H1 (cell line): ENCODE measurements at regions not wholly inside any gene's neighbourhood (a gene's known extent, or its start where the extent isn't known, plus 50 kb on each side); places are given as distances from the start of the nearest gene placed in this dataset.

Experiments
- CTCF ChIA-PET: fragments of 300-600 bp; sonication (Branson Sonifier 250); formaldehyde crosslinking; loops from one replicate; lab custom pipeline; 2021; ENCODE audit not compliant: partially characterized antibody; lab: Charles Lee
- POLR2A ChIA-PET: fragments of 300-600 bp; sonication (Branson Sonifier 250); formaldehyde crosslinking; loops from one replicate; lab custom pipeline; 2021; ENCODE audit warnings: inconsistent platforms; ENCODE audit not compliant: partially characterized antibody; lab: Charles Lee
- DNase-seq, 2 experiments: peaks; one replicate each; pipeline versions ENCODE4 v3.0.0 to v3.0.0-alpha.2; 2010 to 2022; ENCODE audit warnings: low spot score in 2 of 2, low read depth in 1 of 2, mixed read lengths in 1 of 2
- FAIRE-seq: peaks from 2 replicates; lab custom pipeline; 2011; peaks lifted over from hg19 to GRCh38; lab: Jason Lieb, UNC
- H2AFZ ChIP-seq: 2 replicates; pipeline ENCODE4 v1.8.1; 2012; ENCODE audit warnings: low read length, inconsistent platforms
- H2AK5ac ChIP-seq: 2 replicates; pipeline ENCODE4 v1.6.1; 2013; ENCODE audit warnings: low read depth, low read length
- H2BK120ac ChIP-seq: replicated peaks from 2 replicates; pipeline ENCODE3; 2013; ENCODE audit warnings: low read depth, low read length, inconsistent platforms
- H2BK12ac ChIP-seq: 2 replicates; pipeline ENCODE4 v1.6.1; 2013; ENCODE audit warnings: low read depth, low read length
- H2BK15ac ChIP-seq: 2 replicates; pipeline ENCODE4 v1.6.1; 2013; ENCODE audit warnings: low read length
- H2BK20ac ChIP-seq: 2 replicates; pipeline ENCODE4 v1.6.1; 2013; ENCODE audit warnings: low read length
- H2BK5ac ChIP-seq: 2 replicates; pipeline ENCODE4 v1.6.1; 2013; ENCODE audit warnings: low read depth, low read length
- H3K14ac ChIP-seq: 2 replicates; pipeline ENCODE4 v1.6.1; 2013; ENCODE audit warnings: inconsistent platforms; ENCODE audit not compliant: insufficient read length
- H3K18ac ChIP-seq: 2 replicates; pipeline ENCODE4 v1.6.1; 2013; ENCODE audit warnings: low read length; ENCODE audit errors: extremely low read depth
- H3K23ac ChIP-seq: 2 replicates; pipeline ENCODE4 v1.6.1; 2013; ENCODE audit warnings: inconsistent platforms; ENCODE audit not compliant: insufficient read length
- H3K23me2 ChIP-seq: 2 replicates; pipeline ENCODE4 v1.6.1; 2013; ENCODE audit warnings: low read depth, low read length
- H3K27ac ChIP-seq: 2 replicates; pipeline ENCODE4 v1.6.1; 2011; ENCODE audit warnings: low read depth, low read length, inconsistent platforms
- H3K27me3 ChIP-seq, 4 experiments: replicated peaks in 1 of 4; 1 replicate in 1 of 4; 2 replicates in 3 of 4; pipeline versions ENCODE4 v1.6.1 to v1.8.1; 2011 to 2013; ENCODE audit warnings: low read length in 3 of 4, mild to moderate bottlenecking in 3 of 4, inconsistent platforms in 2 of 4, mixed read lengths in 2 of 4, moderate library complexity in 1 of 4; ENCODE audit not compliant: control insufficient read depth in 3 of 4, insufficient read depth in 3 of 4; ENCODE audit errors: extremely low read depth in 1 of 4
- H3K36me3 ChIP-seq, 4 experiments: 2 replicates each; pipeline versions ENCODE4 v1.6.1 to v1.8.1; 2011 to 2013; ENCODE audit warnings: mild to moderate bottlenecking in 4 of 4, low read length in 3 of 4, moderate library complexity in 2 of 4, control low read depth in 1 of 4, inconsistent platforms in 1 of 4; ENCODE audit not compliant: insufficient read depth in 4 of 4, control insufficient read depth in 2 of 4
- H3K4ac ChIP-seq: replicated peaks from 2 replicates; pipeline ENCODE3; 2013; ENCODE audit warnings: low read length, low read depth, mixed read lengths, inconsistent platforms; ENCODE audit not compliant: insufficient read length
- H3K4me1 ChIP-seq, 4 experiments: replicated peaks in 1 of 4; 1 replicate in 1 of 4; 2 replicates in 3 of 4; pipeline versions ENCODE4 v1.6.1 to v1.8.1; 2011 to 2013; ENCODE audit warnings: low read length in 3 of 4, inconsistent platforms in 2 of 4, mixed read lengths in 1 of 4; ENCODE audit not compliant: insufficient read depth in 4 of 4, control insufficient read depth in 3 of 4
- H3K4me2 ChIP-seq, 2 experiments: 2 replicates each; pipeline versions ENCODE4 v1.6.1 to v1.8.1; 2011 to 2013; ENCODE audit warnings: low read depth in 2 of 2, low read length in 2 of 2, control low read depth in 1 of 2, inconsistent platforms in 1 of 2, mild to moderate bottlenecking in 1 of 2; ENCODE audit not compliant: insufficient read depth in 1 of 2
- H3K4me3 ChIP-seq, 4 experiments: fragments of 200-600, 300-600 bp in 1 of 4; sonication (generic), shearing (Covaris generic), sonication (Bioruptor Twin) in 1 of 4; 2 replicates each; pipeline versions ENCODE4 v1.5.1 to v1.8.1; 2011 to 2016; ENCODE audit warnings: low read length in 4 of 4, low read depth in 3 of 4, control low read depth in 2 of 4, inconsistent platforms in 2 of 4, mild to moderate bottlenecking in 2 of 4, mixed read lengths in 1 of 4, moderate library complexity in 1 of 4; ENCODE audit not compliant: insufficient read depth in 2 of 4; ENCODE audit errors: extremely low read depth in 1 of 4
- H3K56ac ChIP-seq: replicated peaks from 2 replicates; pipeline ENCODE3; 2013; ENCODE audit warnings: low read depth, mild to moderate bottlenecking, mixed read lengths, low read length, inconsistent platforms; ENCODE audit not compliant: insufficient read length
- H3K79me1 ChIP-seq: 2 replicates; pipeline ENCODE4 v1.6.1; 2013; ENCODE audit warnings: low read depth, low read length, control low read depth
- H3K79me2 ChIP-seq, 2 experiments: 2 replicates each; pipeline versions ENCODE4 v1.6.1 to v1.8.1; 2012 to 2013; ENCODE audit warnings: low read length in 2 of 2, mild to moderate bottlenecking in 2 of 2, inconsistent platforms in 1 of 2; ENCODE audit not compliant: insufficient read depth in 2 of 2, control insufficient read depth in 1 of 2
- H3K9ac ChIP-seq, 4 experiments: replicated peaks in 1 of 4; 1 replicate in 1 of 4; 2 replicates in 3 of 4; pipeline versions ENCODE4 v1.6.1 to v1.8.1; 2011 to 2013; ENCODE audit warnings: low read depth in 3 of 4, low read length in 3 of 4, control low read depth in 2 of 4, mild to moderate bottlenecking in 2 of 4, moderate library complexity in 2 of 4, inconsistent platforms in 1 of 4; ENCODE audit errors: extremely low read depth in 1 of 4
- H3K9me3 ChIP-seq, 2 experiments: 2 replicates each; pipeline versions ENCODE4 v1.6.1 to v1.8.1; 2012 to 2013; ENCODE audit warnings: mild to moderate bottlenecking in 2 of 2, moderate library complexity in 2 of 2, control low read depth in 1 of 2, inconsistent platforms in 1 of 2, low read depth in 1 of 2, low read length in 1 of 2, mixed read lengths in 1 of 2; ENCODE audit not compliant: insufficient read depth in 2 of 2
- H4K20me1 ChIP-seq, 2 experiments: replicated peaks in 1 of 2; 2 replicates each; pipeline versions ENCODE3 to v1.8.1; 2011 to 2013; ENCODE audit warnings: inconsistent platforms in 2 of 2, low read length in 2 of 2, mild to moderate bottlenecking in 1 of 2; ENCODE audit not compliant: insufficient read depth in 2 of 2, control insufficient read depth in 1 of 2
- H4K5ac ChIP-seq: 2 replicates; pipeline ENCODE4 v1.6.1; 2013; ENCODE audit warnings: low read length, low read depth, mixed read lengths, inconsistent platforms; ENCODE audit not compliant: insufficient read length
- H4K8ac ChIP-seq: 2 replicates; pipeline ENCODE4 v1.8.0; 2013; ENCODE audit warnings: mild to moderate bottlenecking, moderate library complexity, low read length, inconsistent platforms; ENCODE audit not compliant: insufficient read depth; ENCODE audit errors: extremely low read depth
- H4K91ac ChIP-seq: replicated peaks from 2 replicates; pipeline ENCODE3; 2013; ENCODE audit warnings: low read length, mixed read lengths, inconsistent platforms; ENCODE audit not compliant: insufficient read length
- BACH1 ChIP-seq: IDR thresholded peaks from 2 replicates; pipeline ENCODE4 v1.6.1; 2012; ENCODE audit warnings: low read length, improper control_type of control experiment
- CBX8 ChIP-seq: fragments of 300-800, 300-1000 bp; sonication (generic); IDR thresholded peaks from 2 replicates; pipeline ENCODE4 v1.7.1; 2016; ENCODE audit warnings: low read depth, low read length, borderline replicate concordance
- JUN ChIP-seq: IDR thresholded peaks from 2 replicates; pipeline ENCODE4 v1.6.1; 2011; ENCODE audit warnings: low read depth, mild to moderate bottlenecking, improper control_type of control experiment, low read length
- PHF8 ChIP-seq: fragments of 200-600 bp; sonication (generic); conservative IDR thresholded peaks from 2 replicates; pipeline ENCODE4 v1.7.1; 2012; ENCODE audit warnings: low read depth, mild to moderate bottlenecking, inconsistent platforms, low read length, moderate library complexity
- POLR2A ChIP-seq, 2 experiments: IDR thresholded peaks; 1 replicate in 1 of 2; 2 replicates in 1 of 2; pipeline ENCODE4 v1.6.1; 2011; ENCODE audit warnings: low read depth in 2 of 2, low read length in 2 of 2, mild to moderate bottlenecking in 2 of 2; ENCODE audit errors: control extremely low read depth in 1 of 2
- SAP30 ChIP-seq: fragments of 300-600 bp; sonication (generic); IDR thresholded peaks from 2 replicates; pipeline ENCODE4 v1.7.1; 2012; ENCODE audit warnings: low read length, moderate library complexity, mild to moderate bottlenecking, inconsistent platforms; ENCODE audit not compliant: insufficient read depth, insufficient replicate concordance
- SIN3A ChIP-seq, 2 experiments: IDR thresholded peaks in 1 of 2; conservative IDR thresholded peaks in 1 of 2; 2 replicates each; pipeline ENCODE4 v1.6.1; 2011 to 2012; ENCODE audit warnings: low read length in 2 of 2, improper control_type of control experiment in 1 of 2, low read depth in 1 of 2, mild to moderate bottlenecking in 1 of 2
- TEAD4 ChIP-seq: IDR thresholded peaks from 2 replicates; pipeline ENCODE4 v1.6.1; 2012; ENCODE audit warnings: low read depth, low read length, inconsistent platforms, mixed read lengths
- WGBS, 2 experiments: shearing (Covaris generic) in 1 of 2; methylation state at CpG; one replicate each; pipeline versions ENCODE4 v1.1.6 to v1.1.7; 2013 to 2015; ENCODE audit warnings: low lambda C conversion rate in 2 of 2, mixed read lengths in 2 of 2, inconsistent platforms in 1 of 2, low coverage in 1 of 2, missing lambda C conversion rate in 1 of 2; ENCODE audit not compliant: insufficient replicate concordance in 2 of 2, insufficient coverage in 1 of 2, insufficient read length in 1 of 2; ENCODE audit errors: extremely low coverage in 1 of 2, missing lambda C conversion rate in 1 of 2; 5-methylcytosine and 5-hydroxymethylcytosine counted together

DNA sequence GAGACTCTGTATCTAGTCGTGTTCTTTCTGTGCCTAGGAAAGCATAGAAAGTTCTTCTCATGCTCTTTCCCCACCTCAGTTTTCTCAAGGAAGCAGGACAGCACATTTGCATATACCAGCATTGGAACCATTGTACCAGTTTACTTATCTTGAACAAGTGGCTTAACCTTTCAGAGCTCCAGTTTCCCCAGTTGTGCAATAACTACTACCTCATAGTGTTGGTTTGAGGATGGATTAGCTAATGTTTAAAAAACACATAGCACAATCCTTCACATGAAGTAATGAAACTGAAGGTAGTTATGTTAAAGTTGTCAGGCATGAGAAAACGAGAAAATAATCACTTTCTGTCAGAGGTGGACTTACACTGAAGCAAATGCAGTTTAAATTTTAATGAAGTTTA, 92.2 kb upstream of the H2AZ1 start:
- Histone ChIP-seq H3K56ac (no peak overlapping the region), H4K91ac (no peak overlapping the region), H2BK5ac (no peak overlapping the region), H3K14ac (no peak overlapping the region), H3K79me2 (no peaks in the 10 kb centered on the region), H3K4me1 (no peaks in the 10 kb centered on the region), H3K23me2 (no peaks in the 10 kb centered on the region), H2BK120ac (no peak overlapping the region), H2BK20ac (no peak overlapping the region), H3K79me1 (no peaks in the 10 kb centered on the region), H2AFZ (no peak overlapping the region)
- TF ChIP-seq CBX8 (no peak), POLR2A (IDR thresholded peaks at IDR 0.05; ENCODE audit: control extremely low read depth in 1 of 2, low read depth in 2 of 2, low read length in 2 of 2) (no peak), JUN (no peak), SAP30 (no peak), TEAD4 (no peak), SIN3A (conservative IDR thresholded peaks at IDR 0.05 in 1 of 2, IDR thresholded peaks at IDR 0.05 in 1 of 2; ENCODE audit: low read depth in 1 of 2, low read length in 2 of 2) (no peak), BACH1 (no peak), PHF8 (no peak)
- TF ChIP-seq, all 59 proteins: peak for 0
- no peak overlapping the region for H4K5ac ChIP-seq
- H4K20me1 ChIP-seq, result no peaks in the 10 kb centered on the region
- no peak overlapping the region for H4K8ac ChIP-seq
- CTCF ChIA-PET, result no interaction called here
- H3K4me3 ChIP-seq, result no peak overlapping the region
- H3K9ac ChIP-seq, result no peak overlapping the region
- H2AK5ac ChIP-seq, result no peak overlapping the region
- no peak overlapping the region for H3K4ac ChIP-seq
- H3K18ac ChIP-seq, result no peak overlapping the region
- no peak for FAIRE-seq
- H3K36me3 ChIP-seq, result no peaks in the 10 kb centered on the region
- no peak overlapping the region for H2BK15ac ChIP-seq
- no peak for DNase-seq
- POLR2A ChIA-PET, result no interaction called here
- no peak overlapping the region for H3K23ac ChIP-seq
- H3K9me3 ChIP-seq, result no peaks in the 10 kb centered on the region
- H3K27ac ChIP-seq, result no peak overlapping the region
- no peaks in the 10 kb centered on the region for H3K27me3 ChIP-seq
- H3K4me2 ChIP-seq, result no peak overlapping the region
- 91% methylated on average over 2 of the region's 2 CpGs; no CpG with 5 or more reads in 1 of the 2 experiments for WGBS, 2 experiments
- H2BK12ac ChIP-seq, result no peak overlapping the region
